IMR-90 (cell line): ENCODE measurements at regions not wholly inside any gene's neighbourhood (a gene's known extent, or its start where the extent isn't known, plus 50 kb on each side); places are given as distances from the start of the nearest gene placed in this dataset.
A peak's percentile ranks its signal among the peaks of the same experiment; 100 is the strongest.
"Not testable (repeated sequence)": the region's sequence is repeated elsewhere in the genome, so short reads cannot be mapped to it uniquely, and the experiment has no call there.

Experiments
- ATAC-seq: fragments of 200-7000 bp; cut with Tn5 transposase; 2 replicates; pipeline ENCODE4 v1.9.1; 2020; ENCODE audit warnings: low read depth, mild to moderate bottlenecking, moderate library complexity
- BruUV-seq: library from RNA; stranded (reverse); fragments of 400-500 nt; replicated peaks from 2 replicates; lab custom pipeline; 2021; lab: Mats Ljungman, UMichigan
- CTCF ChIA-PET: fragments of 300-600 bp; formaldehyde crosslinking; extraction: SDS; loops from one replicate; lab custom pipeline; 2021; ENCODE audit warnings: antibody characterized with exemption; lab: Yijun Ruan, JAX
- POLR2A ChIA-PET: fragments of 300-600 bp; sonication (Branson Sonifier 250); formaldehyde crosslinking; loops from one replicate; lab custom pipeline; 2022; ENCODE audit warnings: antibody characterized with exemption; ENCODE audit not compliant: unreplicated experiment; lab: Charles Lee
- DNase-seq: peaks from one replicate; pipeline ENCODE4 v3.0.0; 2013
- H2AFZ ChIP-seq: replicated peaks from 2 replicates; pipeline ENCODE3; 2013; ENCODE audit warnings: low read length, mild to moderate bottlenecking; ENCODE audit not compliant: poor library complexity
- H2AK5ac ChIP-seq: 2 replicates; pipeline ENCODE4 v1.6.1; 2013; ENCODE audit warnings: low read depth, low read length, inconsistent platforms
- H2AK9ac ChIP-seq: replicated peaks from 2 replicates; pipeline ENCODE3; 2013; ENCODE audit warnings: mild to moderate bottlenecking, low read depth, low read length, moderate library complexity; ENCODE audit not compliant: poor library complexity
- H2BK120ac ChIP-seq: 2 replicates; pipeline ENCODE4 v1.6.1; 2013; ENCODE audit warnings: low read depth, low read length, inconsistent platforms
- H2BK15ac ChIP-seq: 3 replicates; pipeline ENCODE4 v1.6.1; 2013; ENCODE audit warnings: low read depth, low read length, inconsistent platforms
- H2BK20ac ChIP-seq: 2 replicates; pipeline ENCODE4 v1.6.1; 2013; ENCODE audit warnings: low read depth, mild to moderate bottlenecking, inconsistent platforms, low read length, moderate library complexity
- H2BK5ac ChIP-seq: 2 replicates; pipeline ENCODE4 v1.6.1; 2013; ENCODE audit warnings: mild to moderate bottlenecking, low read depth, low read length, inconsistent platforms; ENCODE audit not compliant: poor library complexity, severe bottlenecking
- H3K14ac ChIP-seq: replicated peaks from 2 replicates; pipeline ENCODE4 v1.6.1; 2013; ENCODE audit warnings: low read depth, low read length, inconsistent platforms
- H3K18ac ChIP-seq: 2 replicates; pipeline ENCODE4 v1.6.1; 2013; ENCODE audit warnings: low read depth, low read length, control low read depth
- H3K23ac ChIP-seq: 2 replicates; pipeline ENCODE4 v1.6.1; 2013; ENCODE audit warnings: low read depth, low read length, inconsistent platforms
- H3K27ac ChIP-seq: 2 replicates; pipeline ENCODE4 v1.5.1; 2013; ENCODE audit warnings: mild to moderate bottlenecking, control low read depth, low read length; ENCODE audit not compliant: insufficient read depth
- H3K27me3 ChIP-seq: 2 replicates; pipeline ENCODE4 v1.6.1; 2013; ENCODE audit warnings: low read length; ENCODE audit not compliant: control insufficient read depth, insufficient read depth
- H3K36me3 ChIP-seq: 2 replicates; pipeline ENCODE4 v1.6.1; 2013; ENCODE audit warnings: low read length, mixed read lengths; ENCODE audit not compliant: control insufficient read depth, insufficient read depth
- H3K4ac ChIP-seq: 2 replicates; pipeline ENCODE4 v1.6.1; 2013; ENCODE audit warnings: low read depth, low read length, inconsistent platforms
- H3K4me1 ChIP-seq: 2 replicates; pipeline ENCODE4 v1.6.1; 2013; ENCODE audit warnings: low read length, mixed read lengths; ENCODE audit not compliant: control insufficient read depth, insufficient read depth
- H3K4me2 ChIP-seq: 2 replicates; pipeline ENCODE4 v1.6.1; 2013; ENCODE audit warnings: low read depth, mild to moderate bottlenecking, control low read depth, low read length, moderate library complexity
- H3K4me3 ChIP-seq: 2 replicates; pipeline ENCODE4 v1.5.1; 2013; ENCODE audit warnings: low read depth, mild to moderate bottlenecking, control low read depth, low read length, moderate library complexity; ENCODE audit not compliant: insufficient read depth
- H3K56ac ChIP-seq: 2 replicates; pipeline ENCODE4 v1.6.1; 2013; ENCODE audit warnings: low read length, inconsistent platforms; ENCODE audit not compliant: insufficient read depth; ENCODE audit errors: extremely low read depth
- H3K79me1 ChIP-seq, 2 experiments: 2 replicates each; pipeline ENCODE4 v1.6.1; 2013; ENCODE audit warnings: low read length in 2 of 2, inconsistent platforms in 1 of 2, low read depth in 1 of 2
- H3K9ac ChIP-seq: 2 replicates; pipeline ENCODE4 v1.6.1; 2013; ENCODE audit warnings: low read depth, low read length, control low read depth
- H3K9me1 ChIP-seq: 2 replicates; pipeline ENCODE4 v1.6.1; 2013; ENCODE audit warnings: low read length, inconsistent platforms; ENCODE audit not compliant: insufficient read depth
- H3K9me3 ChIP-seq: 2 replicates; pipeline ENCODE4 v1.6.1; 2013; ENCODE audit warnings: low read length; ENCODE audit not compliant: control insufficient read depth, insufficient read depth
- H4K20me1 ChIP-seq: 2 replicates; pipeline ENCODE4 v1.6.1; 2013; ENCODE audit warnings: low read length, inconsistent platforms; ENCODE audit not compliant: insufficient read depth
- H4K5ac ChIP-seq: 2 replicates; pipeline ENCODE4 v1.6.1; 2013; ENCODE audit warnings: mild to moderate bottlenecking, low read depth, low read length, control low read depth
- H4K8ac ChIP-seq, 2 experiments: 2 replicates each; pipeline ENCODE4 v1.6.1; 2013; ENCODE audit warnings: low read depth in 2 of 2, low read length in 2 of 2, control low read depth in 1 of 2, inconsistent platforms in 1 of 2
- H4K91ac ChIP-seq: 2 replicates; pipeline ENCODE4 v1.6.1; 2013; ENCODE audit warnings: low read depth, low read length, inconsistent platforms; ENCODE audit not compliant: insufficient read depth
- CHD1 ChIP-seq: IDR thresholded peaks from 2 replicates; pipeline ENCODE4 v1.6.1; 2012; ENCODE audit warnings: low read depth, low read length, improper control_type of control experiment
- MAFK ChIP-seq: IDR thresholded peaks from 2 replicates; pipeline ENCODE4 v1.6.1; 2012; ENCODE audit warnings: low read depth, low read length, improper control_type of control experiment
- WGBS, 2 experiments: methylation state at CpG; one replicate each; pipeline versions ENCODE4 v1.1.5 to v1.1.7; 2013; ENCODE audit warnings: missing lambda C conversion rate in 2 of 2; ENCODE audit not compliant: insufficient read length in 1 of 2; ENCODE audit errors: extremely low coverage in 2 of 2; 5-methylcytosine and 5-hydroxymethylcytosine counted together
- dilution Hi-C: fragments of 300-500 bp; cut with HindIII; formaldehyde crosslinking; loops from one replicate; pipeline ENCODE4 v1.14.3; 2018; ENCODE audit warnings: low sequenced_read_pairs; ENCODE audit not compliant: unreplicated experiment
- in situ Hi-C: fragments of 300-500 bp; cut with MboI; formaldehyde crosslinking; loops from 3 replicates; pipeline ENCODE4 v1.14.3; 2019; ENCODE audit warnings: low sequenced_read_pairs, inconsistent platforms, mixed read lengths
- intact Hi-C: fragments of 100-400 bp; cut with micrococcal nuclease; formaldehyde crosslinking; loops from 2 replicates; pipeline ENCODE4 v1.10.0; 2022

DNA sequence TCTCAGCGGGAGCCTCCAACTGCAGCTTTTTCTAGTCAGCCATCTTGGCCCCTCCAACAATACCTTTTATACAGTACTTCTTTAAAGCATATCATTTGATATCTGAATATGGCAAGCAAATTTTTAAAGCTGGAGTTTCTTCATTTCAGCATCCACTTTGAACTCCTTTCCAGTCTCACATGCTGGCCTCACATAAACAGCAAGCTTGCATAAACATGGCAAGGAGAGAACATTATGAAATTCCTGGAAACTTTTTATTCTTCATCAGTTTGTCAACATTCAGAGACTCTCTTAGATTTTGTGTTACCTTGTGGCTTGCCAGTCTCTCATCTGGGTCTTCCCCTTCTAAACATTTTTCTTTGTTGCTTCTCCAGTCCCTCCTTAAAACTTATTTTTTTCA lies 745.3 kb downstream of the NR2F1-AS1 start:
- Histone ChIP-seq H3K14ac (0 out of 2 replicates have a peak overlapping the region, but pooled peaks have one; percentile 48), H3K4me1 (peaks cover 9% of the 10 kb centered on the region), H4K5ac (peak overlapping the region; percentile 84), H3K9me3 (peaks cover 4% of the 10 kb centered on the region; the same call in 1 of the 2 replicates), H3K36me3 (no peaks in the 10 kb centered on the region), H3K27ac (peak overlapping the region; percentile 54; the same call in 1 of the 2 replicates), H2BK5ac (peak overlapping the region; percentile 66), H3K27me3 (no peaks in the 10 kb centered on the region), H3K79me1 (no peaks in the 10 kb centered on the region), H4K20me1 (no peaks in the 10 kb centered on the region; the same call in 1 of the 2 replicates), H4K8ac (peak overlapping the region in 1 of 2 experiments; percentile 44; a peak in 3 of 4 replicates), H3K18ac (peak overlapping the region; percentile 84), H4K91ac (peak overlapping the region; percentile 77), H2AFZ (peak overlapping the region; percentile 27), H3K9ac (no peak overlapping the region), H3K4ac (peak overlapping the region; percentile 85), H3K4me3 (no peak overlapping the region), H2AK9ac (no peak overlapping the region), H3K56ac (peak overlapping the region; percentile 29; the same call in 1 of the 2 replicates), H2BK20ac (peak overlapping the region; percentile 54), H3K9me1 (no peaks in the 10 kb centered on the region; the same call in 1 of the 2 replicates), H2BK15ac (peak overlapping the region; percentile 77; the same call in 1 of the 3 replicates), H3K23ac (no peak overlapping the region), H2BK120ac (peak overlapping the region; percentile 88), H3K4me2 (no peak overlapping the region), H2AK5ac (peak overlapping the region; percentile 89; the same call in 1 of the 2 replicates)
- POLR2A ChIA-PET, result no interaction called here
- no peak for DNase-seq
- BruUV-seq, result no TSS peak
- WGBS, 2 experiments, result no CpG with 5 or more reads among the region's 1 CpG
- in situ Hi-C loops, result no loop called here
- TF ChIP-seq CHD1, result no peak
- TF ChIP-seq MAFK, result peak; percentile 58
- CTCF ChIA-PET, result no interaction called here
- dilution Hi-C loops, result no loop called here
- ATAC-seq, result no peak
- intact Hi-C loops, result loop anchor here (5.0 to 10.0 kb wide), 3 partner anchors 148 to 742 kb away; no protein-coding TSS in a partner anchor

DNA sequence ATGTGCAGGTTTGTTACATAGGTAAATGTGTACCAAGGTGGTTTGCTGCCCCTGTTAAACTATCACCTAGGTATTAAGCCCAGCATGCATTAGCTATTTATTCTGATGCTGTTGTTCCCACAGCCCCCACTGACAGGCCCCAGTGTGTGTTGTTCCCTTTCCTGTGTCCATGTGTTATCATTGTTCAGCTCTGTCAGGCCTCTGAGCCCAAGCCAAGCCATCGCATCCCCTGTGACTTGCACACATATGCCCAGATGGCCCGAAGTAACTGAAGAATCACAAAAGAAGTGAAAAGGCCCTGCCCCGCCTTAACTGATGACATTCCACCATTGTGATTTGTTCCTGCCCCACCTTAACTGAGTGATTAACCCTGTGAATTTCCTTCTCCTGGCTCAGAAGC lies 757.5 kb downstream of the NR2F1-AS1 start:
- H3K9me3 ChIP-seq, H3K23ac ChIP-seq, DNase-seq, H2BK5ac ChIP-seq, H3K36me3 ChIP-seq, CTCF ChIA-PET, ATAC-seq, H2AFZ ChIP-seq, H2AK9ac ChIP-seq, H3K56ac ChIP-seq, H3K4ac ChIP-seq, H4K8ac ChIP-seq, POLR2A ChIA-PET, H3K4me1 ChIP-seq, H3K27ac ChIP-seq, in situ Hi-C loops, H4K91ac ChIP-seq, intact Hi-C loops, H3K79me1 ChIP-seq, H4K20me1 ChIP-seq, H3K27me3 ChIP-seq, H3K9me1 ChIP-seq, BruUV-seq, H3K18ac ChIP-seq, dilution Hi-C loops, H3K4me3 ChIP-seq, H3K4me2 ChIP-seq, H2BK15ac ChIP-seq, H2BK120ac ChIP-seq, H3K9ac ChIP-seq, H3K14ac ChIP-seq, H2BK20ac ChIP-seq, H4K5ac ChIP-seq, H2AK5ac ChIP-seq: not testable (repeated sequence)
- no CpG with 5 or more reads among the region's 3 CpGs for WGBS, 2 experiments
